Right atrium auricular region (tissue), 2 donors: ENCODE measurements at regions not wholly inside any gene's neighbourhood (a gene's known extent, or its start where the extent isn't known, plus 50 kb on each side); places are given as distances from the start of the nearest gene placed in this dataset.

ENCODE experiments used
- DNase-seq: peaks from one replicate; pipeline ENCODE4 v3.0.0-alpha.2; 2019; ENCODE audit warnings: low spot score
- H3K27ac ChIP-seq, 2 donors: fragments of 200-600 bp; sonication (generic); 1 replicate in 1 of 2; 2 replicates in 1 of 2; pipeline ENCODE4 v1.5.1; 2016 to 2019
- H3K27me3 ChIP-seq, 2 donors: fragments of 200-600 bp; sonication (generic); one replicate each; pipeline versions ENCODE4 v1.5.1 to v1.6.0; 2017 to 2019
- H3K36me3 ChIP-seq: fragments of 200-600 bp; sonication (generic); one replicate; pipeline ENCODE4 v1.5.1; 2016
- H3K4me1 ChIP-seq, 2 donors: fragments of 200-600 bp; sonication (generic); one replicate each; pipeline versions ENCODE4 v1.5.1 to v1.6.0; 2017 to 2019
- H3K4me3 ChIP-seq, 2 donors: fragments of 200-600 bp; sonication (generic); 1 replicate in 1 of 2; 2 replicates in 1 of 2; pipeline ENCODE4 v1.5.1; 2017 to 2019; ENCODE audit warnings: mild to moderate bottlenecking in 1 of 2, moderate library complexity in 1 of 2
- H3K9me3 ChIP-seq, 2 donors: fragments of 200-600 bp; sonication (generic); one replicate each; pipeline ENCODE4 v1.5.1; 2019
- CTCF ChIP-seq, 2 donors: fragments of 200-600 bp; sonication (generic); IDR thresholded peaks; one replicate each; pipeline ENCODE4 v1.5.1; 2019; ENCODE audit warnings: antibody characterized with exemption in 2 of 2

- H3K27me3 ChIP-seq, result no peaks in the 10 kb centered on the region
- TF ChIP-seq CTCF (IDR thresholded peaks at IDR 0.05), result no peak
- H3K4me1 ChIP-seq, result no peaks in the 10 kb centered on the region
- no peaks in the 10 kb centered on the region for H3K36me3 ChIP-seq
- no peak overlapping the region for H3K4me3 ChIP-seq
- no peak for DNase-seq
- no peaks in the 10 kb centered on the region for H3K9me3 ChIP-seq
- no peak overlapping the region for H3K27ac ChIP-seq
These were observed 288.0 kb upstream of the PPP1R2C start for GRCh38 chrX:43065978-43066377.

GRCh38 chrX:43068639-43069038 lies 290.7 kb upstream of the PPP1R2C start:
- Histone ChIP-seq H3K9me3 (no peaks in the 10 kb centered on the region), H3K27ac (no peak overlapping the region), H3K4me1 (no peaks in the 10 kb centered on the region), H3K36me3 (no peaks in the 10 kb centered on the region), H3K27me3 (no peaks in the 10 kb centered on the region), H3K4me3 (no peak overlapping the region)
- DNase-seq, result no peak
- TF ChIP-seq CTCF (IDR thresholded peaks at IDR 0.05), result no peak

GRCh38 chrX:43083016-43083415 lies 305.1 kb upstream of the PPP1R2C start:
- TF ChIP-seq CTCF (IDR thresholded peaks at IDR 0.05), result no peak
- H3K9me3 ChIP-seq, result peaks cover 0 to 12% of the 10 kb centered on the region in 2 donors
- H3K27ac ChIP-seq, result no peak overlapping the region
- H3K36me3 ChIP-seq, result no peaks in the 10 kb centered on the region
- H3K4me1 ChIP-seq, result no peaks in the 10 kb centered on the region
- H3K4me3 ChIP-seq, result no peak overlapping the region
- no peak for DNase-seq
- no peaks in the 10 kb centered on the region for H3K27me3 ChIP-seq

- Histone ChIP-seq H3K27ac (no peak overlapping the region), H3K4me1 (no peaks in the 10 kb centered on the region), H3K27me3 (no peaks in the 10 kb centered on the region), H3K36me3 (no peaks in the 10 kb centered on the region), H3K9me3 (peaks cover 0 to 12% of the 10 kb centered on the region in 2 donors), H3K4me3 (no peak overlapping the region)
- TF ChIP-seq CTCF (IDR thresholded peaks at IDR 0.05), result no peak
- no peak for DNase-seq
These were observed 309.9 kb upstream of the PPP1R2C start for GRCh38 chrX:43087830-43088229.

- H3K4me3 ChIP-seq, result no peak overlapping the region
- DNase-seq, result no peak
- H3K27ac ChIP-seq, result no peak overlapping the region
- no peaks in the 10 kb centered on the region for H3K27me3 ChIP-seq
- H3K9me3 ChIP-seq, result no peaks in the 10 kb centered on the region
- no peaks in the 10 kb centered on the region for H3K36me3 ChIP-seq
- H3K4me1 ChIP-seq, result no peaks in the 10 kb centered on the region
- no peak for TF ChIP-seq CTCF (IDR thresholded peaks at IDR 0.05)
These were observed 318.9 kb upstream of the PPP1R2C start for GRCh38 chrX:43096830-43097229.

GRCh38 chrX:43106009-43106408 lies 328.0 kb upstream of the PPP1R2C start:
- DNase-seq, result no peak

More at GRCh38 chrX:43106009-43106408, 328.0 kb upstream of the PPP1R2C start:
- Histone ChIP-seq H3K4me3 (no peak overlapping the region), H3K27ac (no peak overlapping the region), H3K36me3 (no peaks in the 10 kb centered on the region), H3K9me3 (no peaks in the 10 kb centered on the region), H3K27me3 (no peaks in the 10 kb centered on the region), H3K4me1 (no peaks in the 10 kb centered on the region)
- TF ChIP-seq CTCF (IDR thresholded peaks at IDR 0.05), result no peak
